ENCODE measurements at regions not wholly inside any gene's neighbourhood (a gene's known extent, or its start where the extent isn't known, plus 50 kb on each side); places are given as distances from the start of the nearest gene placed in this dataset.
"Not testable (repeated sequence)": the region's sequence is repeated elsewhere in the genome, so short reads cannot be mapped to it uniquely, and the experiment has no call there.

GRCh38 chr5:155672001-155672400, 655.0 kb upstream of the SGCD start:
- not testable (repeated sequence) for TF ChIP-seq CTCF (IDR thresholded peaks at IDR 0.05 in 2 of 3, conservative IDR thresholded peaks at IDR 0.05 in 1 of 3; ENCODE audit: insufficient read depth in 2 of 3, low read depth in 1 of 3, low read length in 3 of 3); TCF7L2 (IDR thresholded peaks at IDR 0.05; ENCODE audit: low read depth, low read length); SP1 (CRISPR knock-in tag; IDR thresholded peaks at IDR 0.05); CBX8 (IDR thresholded peaks at IDR 0.05; ENCODE audit: borderline replicate concordance, extremely low read depth, low read depth, low read length, poor library complexity, severe bottlenecking); ARID4B (CRISPR knock-in tag; IDR thresholded peaks at IDR 0.05); BACH1 (tag; IDR thresholded peaks at IDR 0.05); HNRNPUL1 (IDR thresholded peaks at IDR 0.05; ENCODE audit: low read length); NR1H2 (CRISPR knock-in tag; IDR thresholded peaks at IDR 0.05)
